H1 (cell line): ENCODE measurements at regions not wholly inside any gene's neighbourhood (a gene's known extent, or its start where the extent isn't known, plus 50 kb on each side); places are given as distances from the start of the nearest gene placed in this dataset.

Experiments
- CTCF ChIA-PET: fragments of 300-600 bp; sonication (Branson Sonifier 250); formaldehyde crosslinking; loops from one replicate; lab custom pipeline; 2021; ENCODE audit not compliant: partially characterized antibody; lab: Charles Lee
- POLR2A ChIA-PET: fragments of 300-600 bp; sonication (Branson Sonifier 250); formaldehyde crosslinking; loops from one replicate; lab custom pipeline; 2021; ENCODE audit warnings: inconsistent platforms; ENCODE audit not compliant: partially characterized antibody; lab: Charles Lee
- DNase-seq, 2 experiments: peaks; one replicate each; pipeline versions ENCODE4 v3.0.0 to v3.0.0-alpha.2; 2010 to 2022; ENCODE audit warnings: low spot score in 2 of 2, low read depth in 1 of 2, mixed read lengths in 1 of 2
- FAIRE-seq: peaks from 2 replicates; lab custom pipeline; 2011; peaks lifted over from hg19 to GRCh38; lab: Jason Lieb, UNC
- H2AFZ ChIP-seq: 2 replicates; pipeline ENCODE4 v1.8.1; 2012; ENCODE audit warnings: low read length, inconsistent platforms
- H2AK5ac ChIP-seq: 2 replicates; pipeline ENCODE4 v1.6.1; 2013; ENCODE audit warnings: low read depth, low read length
- H2BK120ac ChIP-seq: replicated peaks from 2 replicates; pipeline ENCODE3; 2013; ENCODE audit warnings: low read depth, low read length, inconsistent platforms
- H2BK12ac ChIP-seq: 2 replicates; pipeline ENCODE4 v1.6.1; 2013; ENCODE audit warnings: low read depth, low read length
- H2BK15ac ChIP-seq: 2 replicates; pipeline ENCODE4 v1.6.1; 2013; ENCODE audit warnings: low read length
- H2BK20ac ChIP-seq: 2 replicates; pipeline ENCODE4 v1.6.1; 2013; ENCODE audit warnings: low read length
- H2BK5ac ChIP-seq: 2 replicates; pipeline ENCODE4 v1.6.1; 2013; ENCODE audit warnings: low read depth, low read length
- H3K14ac ChIP-seq: 2 replicates; pipeline ENCODE4 v1.6.1; 2013; ENCODE audit warnings: inconsistent platforms; ENCODE audit not compliant: insufficient read length
- H3K18ac ChIP-seq: 2 replicates; pipeline ENCODE4 v1.6.1; 2013; ENCODE audit warnings: low read length; ENCODE audit errors: extremely low read depth
- H3K23ac ChIP-seq: 2 replicates; pipeline ENCODE4 v1.6.1; 2013; ENCODE audit warnings: inconsistent platforms; ENCODE audit not compliant: insufficient read length
- H3K23me2 ChIP-seq: 2 replicates; pipeline ENCODE4 v1.6.1; 2013; ENCODE audit warnings: low read depth, low read length
- H3K27ac ChIP-seq: 2 replicates; pipeline ENCODE4 v1.6.1; 2011; ENCODE audit warnings: low read depth, low read length, inconsistent platforms
- H3K27me3 ChIP-seq, 4 experiments: replicated peaks in 1 of 4; 1 replicate in 1 of 4; 2 replicates in 3 of 4; pipeline versions ENCODE4 v1.6.1 to v1.8.1; 2011 to 2013; ENCODE audit warnings: low read length in 3 of 4, mild to moderate bottlenecking in 3 of 4, inconsistent platforms in 2 of 4, mixed read lengths in 2 of 4, moderate library complexity in 1 of 4; ENCODE audit not compliant: control insufficient read depth in 3 of 4, insufficient read depth in 3 of 4; ENCODE audit errors: extremely low read depth in 1 of 4
- H3K36me3 ChIP-seq, 4 experiments: 2 replicates each; pipeline versions ENCODE4 v1.6.1 to v1.8.1; 2011 to 2013; ENCODE audit warnings: mild to moderate bottlenecking in 4 of 4, low read length in 3 of 4, moderate library complexity in 2 of 4, control low read depth in 1 of 4, inconsistent platforms in 1 of 4; ENCODE audit not compliant: insufficient read depth in 4 of 4, control insufficient read depth in 2 of 4
- H3K4ac ChIP-seq: replicated peaks from 2 replicates; pipeline ENCODE3; 2013; ENCODE audit warnings: low read length, low read depth, mixed read lengths, inconsistent platforms; ENCODE audit not compliant: insufficient read length
- H3K4me1 ChIP-seq, 4 experiments: replicated peaks in 1 of 4; 1 replicate in 1 of 4; 2 replicates in 3 of 4; pipeline versions ENCODE4 v1.6.1 to v1.8.1; 2011 to 2013; ENCODE audit warnings: low read length in 3 of 4, inconsistent platforms in 2 of 4, mixed read lengths in 1 of 4; ENCODE audit not compliant: insufficient read depth in 4 of 4, control insufficient read depth in 3 of 4
- H3K4me2 ChIP-seq, 2 experiments: 2 replicates each; pipeline versions ENCODE4 v1.6.1 to v1.8.1; 2011 to 2013; ENCODE audit warnings: low read depth in 2 of 2, low read length in 2 of 2, control low read depth in 1 of 2, inconsistent platforms in 1 of 2, mild to moderate bottlenecking in 1 of 2; ENCODE audit not compliant: insufficient read depth in 1 of 2
- H3K4me3 ChIP-seq, 4 experiments: fragments of 200-600, 300-600 bp in 1 of 4; sonication (generic), shearing (Covaris generic), sonication (Bioruptor Twin) in 1 of 4; 2 replicates each; pipeline versions ENCODE4 v1.5.1 to v1.8.1; 2011 to 2016; ENCODE audit warnings: low read length in 4 of 4, low read depth in 3 of 4, control low read depth in 2 of 4, inconsistent platforms in 2 of 4, mild to moderate bottlenecking in 2 of 4, mixed read lengths in 1 of 4, moderate library complexity in 1 of 4; ENCODE audit not compliant: insufficient read depth in 2 of 4; ENCODE audit errors: extremely low read depth in 1 of 4
- H3K56ac ChIP-seq: replicated peaks from 2 replicates; pipeline ENCODE3; 2013; ENCODE audit warnings: low read depth, mild to moderate bottlenecking, mixed read lengths, low read length, inconsistent platforms; ENCODE audit not compliant: insufficient read length
- H3K79me1 ChIP-seq: 2 replicates; pipeline ENCODE4 v1.6.1; 2013; ENCODE audit warnings: low read depth, low read length, control low read depth
- H3K79me2 ChIP-seq, 2 experiments: 2 replicates each; pipeline versions ENCODE4 v1.6.1 to v1.8.1; 2012 to 2013; ENCODE audit warnings: low read length in 2 of 2, mild to moderate bottlenecking in 2 of 2, inconsistent platforms in 1 of 2; ENCODE audit not compliant: insufficient read depth in 2 of 2, control insufficient read depth in 1 of 2
- H3K9ac ChIP-seq, 4 experiments: replicated peaks in 1 of 4; 1 replicate in 1 of 4; 2 replicates in 3 of 4; pipeline versions ENCODE4 v1.6.1 to v1.8.1; 2011 to 2013; ENCODE audit warnings: low read depth in 3 of 4, low read length in 3 of 4, control low read depth in 2 of 4, mild to moderate bottlenecking in 2 of 4, moderate library complexity in 2 of 4, inconsistent platforms in 1 of 4; ENCODE audit errors: extremely low read depth in 1 of 4
- H3K9me3 ChIP-seq, 2 experiments: 2 replicates each; pipeline versions ENCODE4 v1.6.1 to v1.8.1; 2012 to 2013; ENCODE audit warnings: mild to moderate bottlenecking in 2 of 2, moderate library complexity in 2 of 2, control low read depth in 1 of 2, inconsistent platforms in 1 of 2, low read depth in 1 of 2, low read length in 1 of 2, mixed read lengths in 1 of 2; ENCODE audit not compliant: insufficient read depth in 2 of 2
- H4K20me1 ChIP-seq, 2 experiments: replicated peaks in 1 of 2; 2 replicates each; pipeline versions ENCODE3 to v1.8.1; 2011 to 2013; ENCODE audit warnings: inconsistent platforms in 2 of 2, low read length in 2 of 2, mild to moderate bottlenecking in 1 of 2; ENCODE audit not compliant: insufficient read depth in 2 of 2, control insufficient read depth in 1 of 2
- H4K5ac ChIP-seq: 2 replicates; pipeline ENCODE4 v1.6.1; 2013; ENCODE audit warnings: low read length, low read depth, mixed read lengths, inconsistent platforms; ENCODE audit not compliant: insufficient read length
- H4K8ac ChIP-seq: 2 replicates; pipeline ENCODE4 v1.8.0; 2013; ENCODE audit warnings: mild to moderate bottlenecking, moderate library complexity, low read length, inconsistent platforms; ENCODE audit not compliant: insufficient read depth; ENCODE audit errors: extremely low read depth
- H4K91ac ChIP-seq: replicated peaks from 2 replicates; pipeline ENCODE3; 2013; ENCODE audit warnings: low read length, mixed read lengths, inconsistent platforms; ENCODE audit not compliant: insufficient read length
- BCL11A ChIP-seq, 2 experiments: IDR thresholded peaks; one replicate each; pipeline ENCODE4 v1.6.1; 2011; ENCODE audit warnings: low read depth in 2 of 2, low read length in 2 of 2, mild to moderate bottlenecking in 2 of 2
- CHD2 ChIP-seq: IDR thresholded peaks from 2 replicates; pipeline ENCODE4 v1.6.1; 2012; ENCODE audit warnings: low read length, improper control_type of control experiment
- NRF1 ChIP-seq: IDR thresholded peaks from 2 replicates; pipeline ENCODE4 v1.6.1; 2011; ENCODE audit warnings: mild to moderate bottlenecking, low read depth, low read length, improper control_type of control experiment
- RNF2 ChIP-seq: fragments of 200-900, 300-1000 bp; sonication (generic); IDR thresholded peaks from 2 replicates; pipeline ENCODE4 v1.7.1; 2016; ENCODE audit warnings: borderline replicate concordance, low read depth, mild to moderate bottlenecking, antibody characterized with exemption, low read length; ENCODE audit not compliant: poor library complexity, severe bottlenecking; ENCODE audit errors: missing control alignments
- SP1 ChIP-seq: IDR thresholded peaks from 2 replicates; pipeline ENCODE4 v1.6.1; 2011; ENCODE audit warnings: low read depth, low read length
- ZNF274 ChIP-seq: IDR thresholded peaks from 2 replicates; pipeline ENCODE4 v1.7.0; 2012; ENCODE audit warnings: low read length, borderline replicate concordance; ENCODE audit errors: extremely low read depth
- WGBS, 2 experiments: shearing (Covaris generic) in 1 of 2; methylation state at CpG; one replicate each; pipeline versions ENCODE4 v1.1.6 to v1.1.7; 2013 to 2015; ENCODE audit warnings: low lambda C conversion rate in 2 of 2, mixed read lengths in 2 of 2, inconsistent platforms in 1 of 2, low coverage in 1 of 2, missing lambda C conversion rate in 1 of 2; ENCODE audit not compliant: insufficient replicate concordance in 2 of 2, insufficient coverage in 1 of 2, insufficient read length in 1 of 2; ENCODE audit errors: extremely low coverage in 1 of 2, missing lambda C conversion rate in 1 of 2; 5-methylcytosine and 5-hydroxymethylcytosine counted together

- no peak overlapping the region for H3K4me2 ChIP-seq
- no peak overlapping the region for H2BK12ac ChIP-seq
- H4K8ac ChIP-seq = no peak overlapping the region
- no peak overlapping the region for H3K18ac ChIP-seq
- H3K56ac ChIP-seq = no peak overlapping the region
- ChIA-PET POLR2A (no interaction called here), CTCF (interaction anchor here (0.6 to 1.0 kb wide), 2 partner anchors 130 to 311 kb away, joined by 3 read pairs; no protein-coding TSS in a partner anchor)
- H4K91ac ChIP-seq = no peak overlapping the region
- no peak overlapping the region for H4K5ac ChIP-seq
- H3K79me2 ChIP-seq = no peaks in the 10 kb centered on the region
- no peaks in the 10 kb centered on the region for H3K36me3 ChIP-seq
- no peak overlapping the region for H2BK120ac ChIP-seq
- no peaks in the 10 kb centered on the region for H3K79me1 ChIP-seq
- H3K4ac ChIP-seq = no peak overlapping the region
- H2BK15ac ChIP-seq = no peak overlapping the region
- H3K4me1 ChIP-seq = no peaks in the 10 kb centered on the region
- H2AK5ac ChIP-seq = no peak overlapping the region
- no peak overlapping the region for H3K4me3 ChIP-seq
- no peak overlapping the region for H3K23ac ChIP-seq
- 69% methylated on average over 4 of the region's 4 CpGs; no CpG with 5 or more reads in 1 of the 2 experiments for WGBS, 2 experiments
- peaks cover 0 to 5% of the 10 kb centered on the region in 2 experiments; a peak in 1 of 4 replicates for H3K9me3 ChIP-seq
- no peak overlapping the region for H2BK5ac ChIP-seq
- DNase-seq (no peak), FAIRE-seq (no peak)
- H2AFZ ChIP-seq = no peak overlapping the region
- H2BK20ac ChIP-seq = no peak overlapping the region
- H3K23me2 ChIP-seq = no peaks in the 10 kb centered on the region
- H3K27me3 ChIP-seq = no peaks in the 10 kb centered on the region
- no peak overlapping the region for H3K9ac ChIP-seq
- H3K14ac ChIP-seq = no peak overlapping the region
- no peaks in the 10 kb centered on the region for H4K20me1 ChIP-seq
- no peak overlapping the region for H3K27ac ChIP-seq
- no peak for TF ChIP-seq NRF1
- TF ChIP-seq RNF2 = no peak
- TF ChIP-seq CHD2 = no peak
- TF ChIP-seq ZNF274 = no peak
- no peak for TF ChIP-seq BCL11A (IDR thresholded peaks at IDR 0.05; ENCODE audit: low read depth in 2 of 2, low read length in 2 of 2)
- TF ChIP-seq SP1 = no peak
Measured at GRCh38 chr4:124083711-124084110, 628.8 kb downstream of the ANKRD50 start.
